ENCODE measurements at regions not wholly inside any gene's neighbourhood (a gene's known extent, or its start where the extent isn't known, plus 50 kb on each side); places are given as distances from the start of the nearest gene placed in this dataset.

GRCh38 chr12:67455236-67455635 lies 186.1 kb downstream of the CAND1 start:
- no peaks in the 10 kb centered on the region for H3K9me3 ChIP-seq (ENCODE audit: control insufficient read depth, insufficient read depth, low read depth, low read length)
- H3K9ac ChIP-seq (ENCODE audit: low read length): no peak overlapping the region
- no peaks in the 10 kb centered on the region for H3K27me3 ChIP-seq (ENCODE audit: control insufficient read depth, insufficient read depth, low read length)
- no peak overlapping the region for H3K4me3 ChIP-seq (ENCODE audit: low read depth, low read length)
- no peaks in the 10 kb centered on the region for H3K4me1 ChIP-seq (ENCODE audit: control insufficient read depth, insufficient read depth, low read length)
- H3K27ac ChIP-seq (ENCODE audit: low read depth, low read length): no peak overlapping the region
- H3K36me3 ChIP-seq (ENCODE audit: control insufficient read depth, insufficient read depth, low read length): no peaks in the 10 kb centered on the region

- no peak overlapping the region for H3K27ac ChIP-seq (ENCODE audit: low read depth, low read length)
- no peaks in the 10 kb centered on the region for H3K4me1 ChIP-seq (ENCODE audit: control insufficient read depth, insufficient read depth, low read length)
- no peaks in the 10 kb centered on the region for H3K27me3 ChIP-seq (ENCODE audit: control insufficient read depth, insufficient read depth, low read length)
- no peaks in the 10 kb centered on the region for H3K36me3 ChIP-seq (ENCODE audit: control insufficient read depth, insufficient read depth, low read length)
- no peak overlapping the region for H3K9ac ChIP-seq (ENCODE audit: low read length)
- H3K4me3 ChIP-seq (ENCODE audit: low read depth, low read length): no peak overlapping the region
- H3K9me3 ChIP-seq (ENCODE audit: control insufficient read depth, insufficient read depth, low read depth, low read length): no peaks in the 10 kb centered on the region
These were observed 187.3 kb downstream of the CAND1 start for GRCh38 chr12:67456431-67456901.

- Histone ChIP-seq H3K27ac (ENCODE audit: low read depth, low read length) (no peak overlapping the region), H3K9me3 (ENCODE audit: control insufficient read depth, insufficient read depth, low read depth, low read length) (no peaks in the 10 kb centered on the region), H3K4me1 (ENCODE audit: control insufficient read depth, insufficient read depth, low read length) (no peaks in the 10 kb centered on the region), H3K9ac (ENCODE audit: low read length) (no peak overlapping the region), H3K36me3 (ENCODE audit: control insufficient read depth, insufficient read depth, low read length) (no peaks in the 10 kb centered on the region), H3K4me3 (ENCODE audit: low read depth, low read length) (no peak overlapping the region), H3K27me3 (ENCODE audit: control insufficient read depth, insufficient read depth, low read length) (no peaks in the 10 kb centered on the region)
These were observed 188.0 kb downstream of the CAND1 start for GRCh38 chr12:67457136-67457535.

GRCh38 chr12:67457778-67458665 lies 188.9 kb downstream of the CAND1 start:
- Histone ChIP-seq H3K27ac (ENCODE audit: low read depth, low read length) (no peak overlapping the region), H3K36me3 (ENCODE audit: control insufficient read depth, insufficient read depth, low read length) (no peaks in the 10 kb centered on the region)

GRCh38 chr12:67459173-67459572 lies 189.4 kb upstream of the DYRK2 start:
- no peak overlapping the region for H3K27ac ChIP-seq (ENCODE audit: low read depth, low read length)
- no peaks in the 10 kb centered on the region for H3K36me3 ChIP-seq (ENCODE audit: control insufficient read depth, insufficient read depth, low read length)
- no peaks in the 10 kb centered on the region for H3K9me3 ChIP-seq (ENCODE audit: control insufficient read depth, insufficient read depth, low read depth, low read length)
- no peak overlapping the region for H3K4me3 ChIP-seq (ENCODE audit: low read depth, low read length)
- H3K9ac ChIP-seq (ENCODE audit: low read length): no peak overlapping the region
- no peaks in the 10 kb centered on the region for H3K27me3 ChIP-seq (ENCODE audit: control insufficient read depth, insufficient read depth, low read length)
- no peaks in the 10 kb centered on the region for H3K4me1 ChIP-seq (ENCODE audit: control insufficient read depth, insufficient read depth, low read length)

More at GRCh38 chr12:67457778-67458665, 188.9 kb downstream of the CAND1 start:
- no peak overlapping the region for H3K4me3 ChIP-seq (ENCODE audit: low read depth, low read length)
- H3K27me3 ChIP-seq (ENCODE audit: control insufficient read depth, insufficient read depth, low read length): no peaks in the 10 kb centered on the region
- no peaks in the 10 kb centered on the region for H3K4me1 ChIP-seq (ENCODE audit: control insufficient read depth, insufficient read depth, low read length)
- H3K9me3 ChIP-seq (ENCODE audit: control insufficient read depth, insufficient read depth, low read depth, low read length): no peaks in the 10 kb centered on the region
- H3K9ac ChIP-seq (ENCODE audit: low read length): no peak overlapping the region

- Histone ChIP-seq H3K27me3 (ENCODE audit: control insufficient read depth, insufficient read depth, low read length) (no peaks in the 10 kb centered on the region), H3K4me3 (ENCODE audit: low read depth, low read length) (no peak overlapping the region), H3K4me1 (ENCODE audit: control insufficient read depth, insufficient read depth, low read length) (no peaks in the 10 kb centered on the region), H3K27ac (ENCODE audit: low read depth, low read length) (no peak overlapping the region), H3K9me3 (ENCODE audit: control insufficient read depth, insufficient read depth, low read depth, low read length) (no peaks in the 10 kb centered on the region), H3K36me3 (ENCODE audit: control insufficient read depth, insufficient read depth, low read length) (no peaks in the 10 kb centered on the region), H3K9ac (ENCODE audit: low read length) (no peak overlapping the region)
These were observed 189.0 kb upstream of the DYRK2 start for GRCh38 chr12:67459578-67459977.

- H3K27ac ChIP-seq (ENCODE audit: low read depth, low read length): no peak overlapping the region
- H3K4me3 ChIP-seq (ENCODE audit: low read depth, low read length): no peak overlapping the region
- no peaks in the 10 kb centered on the region for H3K4me1 ChIP-seq (ENCODE audit: control insufficient read depth, insufficient read depth, low read length)
- H3K27me3 ChIP-seq (ENCODE audit: control insufficient read depth, insufficient read depth, low read length): no peaks in the 10 kb centered on the region
- no peaks in the 10 kb centered on the region for H3K9me3 ChIP-seq (ENCODE audit: control insufficient read depth, insufficient read depth, low read depth, low read length)
- H3K36me3 ChIP-seq (ENCODE audit: control insufficient read depth, insufficient read depth, low read length): no peaks in the 10 kb centered on the region
- H3K9ac ChIP-seq (ENCODE audit: low read length): no peak overlapping the region
These were observed 188.2 kb upstream of the DYRK2 start for GRCh38 chr12:67460388-67460787.

GRCh38 chr12:67468549-67469245 lies 179.8 kb upstream of the DYRK2 start:
- Histone ChIP-seq H3K4me1 (ENCODE audit: control insufficient read depth, insufficient read depth, low read length) (peaks cover 18% of the 10 kb centered on the region), H3K9ac (ENCODE audit: low read length) (no peak overlapping the region), H3K9me3 (ENCODE audit: control insufficient read depth, insufficient read depth, low read depth, low read length) (no peaks in the 10 kb centered on the region), H3K27ac (ENCODE audit: low read depth, low read length) (no peak overlapping the region), H3K27me3 (ENCODE audit: control insufficient read depth, insufficient read depth, low read length) (no peaks in the 10 kb centered on the region), H3K4me3 (ENCODE audit: low read depth, low read length) (no peak overlapping the region), H3K36me3 (ENCODE audit: control insufficient read depth, insufficient read depth, low read length) (no peaks in the 10 kb centered on the region)

- no peaks in the 10 kb centered on the region for H3K27me3 ChIP-seq (ENCODE audit: control insufficient read depth, insufficient read depth, low read length)
- H3K4me3 ChIP-seq (ENCODE audit: low read depth, low read length): no peak overlapping the region
- H3K27ac ChIP-seq (ENCODE audit: low read depth, low read length): no peak overlapping the region
- no peak overlapping the region for H3K9ac ChIP-seq (ENCODE audit: low read length)
- H3K4me1 ChIP-seq (ENCODE audit: control insufficient read depth, insufficient read depth, low read length): peaks cover 21% of the 10 kb centered on the region
- no peaks in the 10 kb centered on the region for H3K9me3 ChIP-seq (ENCODE audit: control insufficient read depth, insufficient read depth, low read depth, low read length)
- no peaks in the 10 kb centered on the region for H3K36me3 ChIP-seq (ENCODE audit: control insufficient read depth, insufficient read depth, low read length)
These were observed 178.9 kb upstream of the DYRK2 start for GRCh38 chr12:67469666-67470065.

- Histone ChIP-seq H3K27ac (ENCODE audit: low read depth, low read length) (no peak overlapping the region), H3K27me3 (ENCODE audit: control insufficient read depth, insufficient read depth, low read length) (no peaks in the 10 kb centered on the region), H3K9ac (ENCODE audit: low read length) (no peak overlapping the region), H3K9me3 (ENCODE audit: control insufficient read depth, insufficient read depth, low read depth, low read length) (no peaks in the 10 kb centered on the region), H3K36me3 (ENCODE audit: control insufficient read depth, insufficient read depth, low read length) (no peaks in the 10 kb centered on the region), H3K4me1 (ENCODE audit: control insufficient read depth, insufficient read depth, low read length) (peaks cover 21% of the 10 kb centered on the region), H3K4me3 (ENCODE audit: low read depth, low read length) (no peak overlapping the region)
These were observed 176.7 kb upstream of the DYRK2 start for GRCh38 chr12:67471810-67472209.

GRCh38 chr12:67472539-67472938 lies 176.0 kb upstream of the DYRK2 start:
- no peak overlapping the region for H3K27ac ChIP-seq (ENCODE audit: low read depth, low read length)
- H3K4me3 ChIP-seq (ENCODE audit: low read depth, low read length): no peak overlapping the region
- H3K9me3 ChIP-seq (ENCODE audit: control insufficient read depth, insufficient read depth, low read depth, low read length): no peaks in the 10 kb centered on the region
- H3K9ac ChIP-seq (ENCODE audit: low read length): no peak overlapping the region
- no peaks in the 10 kb centered on the region for H3K36me3 ChIP-seq (ENCODE audit: control insufficient read depth, insufficient read depth, low read length)
- H3K4me1 ChIP-seq (ENCODE audit: control insufficient read depth, insufficient read depth, low read length): peaks cover 21% of the 10 kb centered on the region
- H3K27me3 ChIP-seq (ENCODE audit: control insufficient read depth, insufficient read depth, low read length): no peaks in the 10 kb centered on the region

Measured in HUES6 (cell line).